ENCODE measurements at regions not wholly inside any gene's neighbourhood (a gene's known extent, or its start where the extent isn't known, plus 50 kb on each side); places are given as distances from the start of the nearest gene placed in this dataset.
"Not testable (repeated sequence)": the region's sequence is repeated elsewhere in the genome, so short reads cannot be mapped to it uniquely, and the experiment has no call there.

- Mint-ChIP-seq H3K9me3 (no peaks in the 10 kb centered on the region), H3K27ac (no peak overlapping the region), H3K27me3 (no peaks in the 10 kb centered on the region), H3K4me3 (no peak overlapping the region), H3K36me3 (ENCODE audit: low read depth) (no peaks in the 10 kb centered on the region), H3K4me1 (peaks cover 10% of the 10 kb centered on the region)
- POLR2A ChIA-PET = no interaction called here
- CTCF ChIA-PET = interaction anchor here (0.6 kb wide), 1 partner anchor 47 kb away, joined by 10 read pairs; no protein-coding TSS in a partner anchor
- no peak for DNase-seq
These were observed 119.7 kb downstream of the DTL start for GRCh38 chr1:212155219-212155618.

GRCh38 chr1:212157252-212157651 lies 121.7 kb downstream of the DTL start:
- CTCF ChIA-PET = no interaction called here
- POLR2A ChIA-PET = no interaction called here
- peaks cover 24% of the 10 kb centered on the region for H3K4me1 Mint-ChIP-seq
- no peaks in the 10 kb centered on the region for H3K9me3 Mint-ChIP-seq
- no peak overlapping the region for H3K4me3 Mint-ChIP-seq
- peaks cover 3% of the 10 kb centered on the region for H3K36me3 Mint-ChIP-seq (ENCODE audit: low read depth)
- no peaks in the 10 kb centered on the region for H3K27me3 Mint-ChIP-seq
- DNase-seq = no peak
- no peak overlapping the region for H3K27ac Mint-ChIP-seq

- Mint-ChIP-seq H3K27ac (no peak overlapping the region), H3K4me1 (peaks cover 30% of the 10 kb centered on the region), H3K36me3 (ENCODE audit: low read depth) (peaks cover 3% of the 10 kb centered on the region), H3K27me3 (no peaks in the 10 kb centered on the region), H3K4me3 (no peak overlapping the region), H3K9me3 (no peaks in the 10 kb centered on the region)
- no peak for DNase-seq
- POLR2A ChIA-PET = interaction anchor here (1.2 kb wide), 1 partner anchor 127 kb away, joined by 3 read pairs; no protein-coding TSS in a partner anchor
- CTCF ChIA-PET = interaction anchor here (0.6 kb wide), 1 partner anchor 157 kb away, joined by 4 read pairs; no protein-coding TSS in a partner anchor
These were observed 123.6 kb downstream of the DTL start for GRCh38 chr1:212158912-212159796.

GRCh38 chr1:212161231-212161781 lies 123.9 kb upstream of the PPP2R5A start:
- CTCF ChIA-PET = interaction anchor here (0.9 to 1.8 kb wide), 3 partner anchors 36 to 295 kb away, joined by 3 to 7 read pairs (median 3); no protein-coding TSS in a partner anchor
- no peak for DNase-seq
- POLR2A ChIA-PET = interaction anchor here (1.3 kb wide), 1 partner anchor 48 kb away, joined by 3 read pairs; no protein-coding TSS in a partner anchor
- peaks cover 30% of the 10 kb centered on the region for H3K4me1 Mint-ChIP-seq
- H3K4me3 Mint-ChIP-seq = no peak overlapping the region
- no peaks in the 10 kb centered on the region for H3K27me3 Mint-ChIP-seq
- H3K9me3 Mint-ChIP-seq = no peaks in the 10 kb centered on the region
- H3K27ac Mint-ChIP-seq = no peak overlapping the region
- H3K36me3 Mint-ChIP-seq (ENCODE audit: low read depth) = peaks cover 3% of the 10 kb centered on the region

- peaks cover 3% of the 10 kb centered on the region for H3K36me3 Mint-ChIP-seq (ENCODE audit: low read depth)
- POLR2A ChIA-PET = interaction anchor here (0.9 to 1.3 kb wide), 2 partner anchors 49 to 123 kb away, joined by 3 read pairs; partner anchors contain the start of gene PPP2R5A
- no peak overlapping the region for H3K27ac Mint-ChIP-seq
- CTCF ChIA-PET = interaction anchor here (1.8 kb wide), 1 partner anchor 293 kb away, joined by 7 read pairs; no protein-coding TSS in a partner anchor
- H3K4me1 Mint-ChIP-seq = peaks cover 30% of the 10 kb centered on the region
- no peak overlapping the region for H3K4me3 Mint-ChIP-seq
- H3K9me3 Mint-ChIP-seq = no peaks in the 10 kb centered on the region
- peak; percentile 20 for DNase-seq
- H3K27me3 Mint-ChIP-seq = no peaks in the 10 kb centered on the region
These were observed 122.6 kb upstream of the PPP2R5A start for GRCh38 chr1:212162635-212163034.

- peaks cover 3% of the 10 kb centered on the region for H3K36me3 Mint-ChIP-seq (ENCODE audit: low read depth)
- no peak overlapping the region for H3K4me3 Mint-ChIP-seq
- no peak overlapping the region for H3K27ac Mint-ChIP-seq
- no peaks in the 10 kb centered on the region for H3K27me3 Mint-ChIP-seq
- ChIA-PET POLR2A (no interaction called here), CTCF (no interaction called here)
- no peak for DNase-seq
- H3K4me1 Mint-ChIP-seq = peaks cover 24% of the 10 kb centered on the region
- no peaks in the 10 kb centered on the region for H3K9me3 Mint-ChIP-seq
These were observed 120.9 kb upstream of the PPP2R5A start for GRCh38 chr1:212164095-212164872.

GRCh38 chr1:212166244-212166643 lies 119.0 kb upstream of the PPP2R5A start:
- Mint-ChIP-seq H3K36me3 (ENCODE audit: low read depth) (peaks cover 3% of the 10 kb centered on the region), H3K9me3 (no peaks in the 10 kb centered on the region), H3K4me3 (no peak overlapping the region), H3K4me1 (peaks cover 16% of the 10 kb centered on the region), H3K27me3 (no peaks in the 10 kb centered on the region), H3K27ac (no peak overlapping the region)
- CTCF ChIA-PET = interaction anchor here (1.5 kb wide), 1 partner anchor 13 kb away, joined by 4 read pairs; no protein-coding TSS in a partner anchor
- POLR2A ChIA-PET = no interaction called here
- DNase-seq = no peak

GRCh38 chr1:212166644-212167043 lies 118.6 kb upstream of the PPP2R5A start:
- no peak overlapping the region for H3K27ac Mint-ChIP-seq
- ChIA-PET POLR2A (no interaction called here), CTCF (interaction anchor here (1.5 kb wide), 1 partner anchor 13 kb away, joined by 4 read pairs; no protein-coding TSS in a partner anchor)
- no peak overlapping the region for H3K4me3 Mint-ChIP-seq
- peaks cover 12% of the 10 kb centered on the region for H3K4me1 Mint-ChIP-seq
- H3K36me3 Mint-ChIP-seq (ENCODE audit: low read depth) = peaks cover under 1% of the 10 kb centered on the region
- H3K9me3 Mint-ChIP-seq = no peaks in the 10 kb centered on the region
- no peak for DNase-seq
- no peaks in the 10 kb centered on the region for H3K27me3 Mint-ChIP-seq

- Mint-ChIP-seq H3K4me1 (peaks cover 8% of the 10 kb centered on the region), H3K27me3 (no peaks in the 10 kb centered on the region), H3K27ac (no peak overlapping the region), H3K36me3 (ENCODE audit: low read depth) (no peaks in the 10 kb centered on the region), H3K4me3 (no peak overlapping the region), H3K9me3 (no peaks in the 10 kb centered on the region)
- CTCF ChIA-PET = interaction anchor here (1.5 kb wide), 1 partner anchor 12 kb away, joined by 4 read pairs; no protein-coding TSS in a partner anchor
- no peak for DNase-seq
- POLR2A ChIA-PET = no interaction called here
These were observed 118.1 kb upstream of the PPP2R5A start for GRCh38 chr1:212167098-212167497.

GRCh38 chr1:212173567-212173966 lies 111.6 kb upstream of the PPP2R5A start:
- Mint-ChIP-seq H3K27me3 (no peaks in the 10 kb centered on the region), H3K27ac (no peak overlapping the region), H3K4me3 (no peak overlapping the region), H3K9me3 (no peaks in the 10 kb centered on the region), H3K36me3 (ENCODE audit: low read depth) (no peaks in the 10 kb centered on the region), H3K4me1 (no peaks in the 10 kb centered on the region)
- DNase-seq = no peak
- ChIA-PET CTCF (no interaction called here), POLR2A (no interaction called here)

GRCh38 chr1:212174295-212174694 lies 110.9 kb upstream of the PPP2R5A start:
- DNase-seq; H3K36me3 Mint-ChIP-seq (ENCODE audit: low read depth); H3K9me3 Mint-ChIP-seq; CTCF ChIA-PET; H3K4me1 Mint-ChIP-seq; H3K27me3 Mint-ChIP-seq; H3K27ac Mint-ChIP-seq; H3K4me3 Mint-ChIP-seq: not testable (repeated sequence)
- POLR2A ChIA-PET = interaction anchor here (1.1 kb wide), 1 partner anchor 11 kb away, joined by 4 read pairs; no protein-coding TSS in a partner anchor

- no peaks in the 10 kb centered on the region for H3K4me1 Mint-ChIP-seq
- POLR2A ChIA-PET = interaction anchor here (1.0 kb wide), 1 partner anchor 531 kb away, joined by 3 read pairs; no protein-coding TSS in a partner anchor
- no peaks in the 10 kb centered on the region for H3K9me3 Mint-ChIP-seq
- H3K27ac Mint-ChIP-seq = no peak overlapping the region
- H3K27me3 Mint-ChIP-seq = no peaks in the 10 kb centered on the region
- no peak overlapping the region for H3K4me3 Mint-ChIP-seq
- DNase-seq = no peak
- CTCF ChIA-PET = no interaction called here
- no peaks in the 10 kb centered on the region for H3K36me3 Mint-ChIP-seq (ENCODE audit: low read depth)
These were observed 107.7 kb upstream of the PPP2R5A start for GRCh38 chr1:212177542-212177941.

All from activated CD4-positive, alpha-beta memory T cell treated with anti-CD3 and anti-CD28 coated beads, Interleukin-2, amount 10 ng/mL, durations not matched to agents 7 days and 5 days (primary cell).